GM23338 (cell line): ENCODE measurements at regions not wholly inside any gene's neighbourhood (a gene's known extent, or its start where the extent isn't known, plus 50 kb on each side); places are given as distances from the start of the nearest gene placed in this dataset.

Experiments used
- CREB1 ChIP-seq: fragments of 250-450 bp; sonication (Bioruptor Pico); IDR thresholded peaks from 2 replicates; pipeline ENCODE4 v1.5.0; 2020; ENCODE audit warnings: low read depth, mild to moderate bottlenecking, moderate library complexity
- EZH2 ChIP-seq: fragments of 200-600 bp; sonication (generic); IDR thresholded peaks from one replicate; pipeline ENCODE4 v1.8.0; 2017; ENCODE audit warnings: antibody characterized with exemption, mild to moderate bottlenecking, low read depth; ENCODE audit not compliant: unreplicated experiment
- EZH2phosphoT487 ChIP-seq: fragments of 200-600 bp; sonication (generic); IDR thresholded peaks from one replicate; pipeline ENCODE4 v1.8.1; 2018; ENCODE audit warnings: antibody characterized with exemption; ENCODE audit not compliant: unreplicated experiment
- JUNB ChIP-seq: IDR thresholded peaks from one replicate; pipeline ENCODE4 v1.6.1; 2016; ENCODE audit warnings: antibody characterized with exemption; ENCODE audit not compliant: unreplicated experiment
- POLR2AphosphoS5 ChIP-seq: IDR thresholded peaks from 2 replicates; pipeline ENCODE4 v1.6.1; 2016; ENCODE audit warnings: antibody characterized with exemption, low read depth
- REST ChIP-seq: IDR thresholded peaks from one replicate; pipeline ENCODE4 v1.6.1; 2018; ENCODE audit warnings: antibody characterized with exemption; ENCODE audit not compliant: unreplicated experiment
- ZNF114 ChIP-seq: fragments of 250-450 bp; sonication (Bioruptor Pico); IDR thresholded peaks from 2 replicates; pipeline ENCODE4 v1.5.0; 2020; ENCODE audit warnings: mild to moderate bottlenecking, moderate library complexity
- ZNF331 ChIP-seq: fragments of 250-450 bp; sonication (Bioruptor Pico); IDR thresholded peaks from 2 replicates; pipeline ENCODE4 v1.5.0; 2020; ENCODE audit warnings: low read depth, mild to moderate bottlenecking, moderate library complexity
- TF ChIP-seq, protein P1 (sequence below): fragments of 250-450 bp; sonication (Bioruptor Pico); IDR thresholded peaks from 2 replicates; pipeline ENCODE4 v1.5.0; 2020; ENCODE audit warnings: mild to moderate bottlenecking, moderate library complexity

GRCh38 chr12:13465635-13466034 is 269.1 kb downstream of the EMP1 start (continued):
- TF ChIP-seq, protein P1, sequence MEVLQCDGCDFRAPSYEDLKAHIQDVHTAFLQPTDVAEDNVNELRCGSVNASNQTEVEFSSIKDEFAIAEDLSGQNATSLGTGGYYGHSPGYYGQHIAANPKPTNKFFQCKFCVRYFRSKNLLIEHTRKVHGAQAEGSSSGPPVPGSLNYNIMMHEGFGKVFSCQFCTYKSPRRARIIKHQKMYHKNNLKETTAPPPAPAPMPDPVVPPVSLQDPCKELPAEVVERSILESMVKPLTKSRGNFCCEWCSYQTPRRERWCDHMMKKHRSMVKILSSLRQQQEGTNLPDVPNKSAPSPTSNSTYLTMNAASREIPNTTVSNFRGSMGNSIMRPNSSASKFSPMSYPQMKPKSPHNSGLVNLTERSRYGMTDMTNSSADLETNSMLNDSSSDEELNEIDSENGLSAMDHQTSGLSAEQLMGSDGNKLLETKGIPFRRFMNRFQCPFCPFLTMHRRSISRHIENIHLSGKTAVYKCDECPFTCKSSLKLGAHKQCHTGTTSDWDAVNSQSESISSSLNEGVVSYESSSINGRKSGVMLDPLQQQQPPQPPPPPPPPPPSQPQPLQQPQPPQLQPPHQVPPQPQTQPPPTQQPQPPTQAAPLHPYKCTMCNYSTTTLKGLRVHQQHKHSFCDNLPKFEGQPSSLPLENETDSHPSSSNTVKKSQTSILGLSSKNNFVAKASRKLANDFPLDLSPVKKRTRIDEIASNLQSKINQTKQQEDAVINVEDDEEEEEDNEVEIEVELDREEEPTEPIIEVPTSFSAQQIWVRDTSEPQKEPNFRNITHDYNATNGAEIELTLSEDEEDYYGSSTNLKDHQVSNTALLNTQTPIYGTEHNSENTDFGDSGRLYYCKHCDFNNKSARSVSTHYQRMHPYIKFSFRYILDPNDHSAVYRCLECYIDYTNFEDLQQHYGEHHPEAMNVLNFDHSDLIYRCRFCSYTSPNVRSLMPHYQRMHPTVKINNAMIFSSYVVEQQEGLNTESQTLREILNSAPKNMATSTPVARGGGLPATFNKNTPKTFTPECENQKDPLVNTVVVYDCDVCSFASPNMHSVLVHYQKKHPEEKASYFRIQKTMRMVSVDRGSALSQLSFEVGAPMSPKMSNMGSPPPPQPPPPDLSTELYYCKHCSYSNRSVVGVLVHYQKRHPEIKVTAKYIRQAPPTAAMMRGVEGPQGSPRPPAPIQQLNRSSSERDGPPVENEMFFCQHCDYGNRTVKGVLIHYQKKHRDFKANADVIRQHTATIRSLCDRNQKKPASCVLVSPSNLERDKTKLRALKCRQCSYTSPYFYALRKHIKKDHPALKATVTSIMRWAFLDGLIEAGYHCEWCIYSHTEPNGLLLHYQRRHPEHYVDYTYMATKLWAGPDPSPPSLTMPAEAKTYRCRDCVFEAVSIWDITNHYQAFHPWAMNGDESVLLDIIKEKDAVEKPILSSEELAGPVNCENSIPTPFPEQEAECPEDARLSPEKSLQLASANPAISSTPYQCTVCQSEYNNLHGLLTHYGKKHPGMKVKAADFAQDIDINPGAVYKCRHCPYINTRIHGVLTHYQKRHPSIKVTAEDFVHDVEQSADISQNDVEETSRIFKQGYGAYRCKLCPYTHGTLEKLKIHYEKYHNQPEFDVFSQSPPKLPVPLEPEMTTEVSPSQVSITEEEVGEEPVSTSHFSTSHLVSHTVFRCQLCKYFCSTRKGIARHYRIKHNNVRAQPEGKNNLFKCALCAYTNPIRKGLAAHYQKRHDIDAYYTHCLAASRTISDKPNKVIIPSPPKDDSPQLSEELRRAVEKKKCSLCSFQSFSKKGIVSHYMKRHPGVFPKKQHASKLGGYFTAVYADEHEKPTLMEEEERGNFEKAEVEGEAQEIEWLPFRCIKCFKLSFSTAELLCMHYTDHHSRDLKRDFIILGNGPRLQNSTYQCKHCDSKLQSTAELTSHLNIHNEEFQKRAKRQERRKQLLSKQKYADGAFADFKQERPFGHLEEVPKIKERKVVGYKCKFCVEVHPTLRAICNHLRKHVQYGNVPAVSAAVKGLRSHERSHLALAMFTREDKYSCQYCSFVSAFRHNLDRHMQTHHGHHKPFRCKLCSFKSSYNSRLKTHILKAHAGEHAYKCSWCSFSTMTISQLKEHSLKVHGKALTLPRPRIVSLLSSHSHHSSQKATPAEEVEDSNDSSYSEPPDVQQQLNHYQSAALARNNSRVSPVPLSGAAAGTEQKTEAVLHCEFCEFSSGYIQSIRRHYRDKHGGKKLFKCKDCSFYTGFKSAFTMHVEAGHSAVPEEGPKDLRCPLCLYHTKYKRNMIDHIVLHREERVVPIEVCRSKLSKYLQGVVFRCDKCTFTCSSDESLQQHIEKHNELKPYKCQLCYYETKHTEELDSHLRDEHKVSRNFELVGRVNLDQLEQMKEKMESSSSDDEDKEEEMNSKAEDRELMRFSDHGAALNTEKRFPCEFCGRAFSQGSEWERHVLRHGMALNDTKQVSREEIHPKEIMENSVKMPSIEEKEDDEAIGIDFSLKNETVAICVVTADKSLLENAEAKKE (CRISPR knock-in tag) = no peak
- no peak for TF ChIP-seq ZNF331 (CRISPR knock-in tag)
- TF ChIP-seq CREB1 (CRISPR knock-in tag) = no peak
- no peak for TF ChIP-seq EZH2
- TF ChIP-seq JUNB = no peak
- no peak for TF ChIP-seq ZNF114 (CRISPR knock-in tag)
- TF ChIP-seq REST = no peak
- TF ChIP-seq POLR2AphosphoS5 = no peak
- no peak for TF ChIP-seq EZH2phosphoT487
